CD14-positive monocyte (primary cell): ENCODE measurements at regions not wholly inside any gene's neighbourhood (a gene's known extent, or its start where the extent isn't known, plus 50 kb on each side); places are given as distances from the start of the nearest gene placed in this dataset.

Experiments used
- DNase-seq, 3 donors: peaks; one replicate each; pipeline ENCODE4 v3.0.0-alpha.2; 2011 to 2022
- H2AFZ ChIP-seq: 2 replicates; pipeline ENCODE4 v1.6.0; 2012; ENCODE audit warnings: mild to moderate bottlenecking, low read depth, low read length, inconsistent platforms; ENCODE audit not compliant: insufficient read depth, poor library complexity, severe bottlenecking
- H3K27ac ChIP-seq, 2 donors: 1 replicate in 1 of 2; 2 replicates in 1 of 2; pipeline ENCODE4 v1.5.1; 2012 to 2013; ENCODE audit warnings: low read length in 2 of 2, control low read depth in 1 of 2, inconsistent platforms in 1 of 2, low read depth in 1 of 2, mild to moderate bottlenecking in 1 of 2
- H3K27me3 ChIP-seq, 2 donors: one replicate each; pipeline versions ENCODE4 v1.6.0 to v1.6.1; 2011 to 2013; ENCODE audit warnings: low read length in 2 of 2; ENCODE audit not compliant: control insufficient read depth in 2 of 2, insufficient read depth in 2 of 2
- H3K36me3 ChIP-seq, 2 donors: replicated peaks in 1 of 2; 1 replicate in 1 of 2; 2 replicates in 1 of 2; pipeline versions ENCODE4 v1.5.1 to v1.6.1; 2012 to 2013; ENCODE audit warnings: low read length in 2 of 2, control low read depth in 1 of 2, inconsistent platforms in 1 of 2, mild to moderate bottlenecking in 1 of 2; ENCODE audit not compliant: insufficient read depth in 2 of 2, control insufficient read depth in 1 of 2
- H3K4me1 ChIP-seq, 2 donors: 1 replicate in 1 of 2; 2 replicates in 1 of 2; pipeline versions ENCODE4 v1.5.1 to v1.6.1; 2012 to 2013; ENCODE audit warnings: low read length in 2 of 2, control low read depth in 1 of 2, inconsistent platforms in 1 of 2, mild to moderate bottlenecking in 1 of 2, moderate library complexity in 1 of 2; ENCODE audit not compliant: insufficient read depth in 2 of 2, control insufficient read depth in 1 of 2
- H3K4me2 ChIP-seq: replicated peaks from 2 replicates; pipeline ENCODE3; 2012; ENCODE audit warnings: low read length, moderate library complexity, mild to moderate bottlenecking; ENCODE audit not compliant: poor library complexity, severe bottlenecking; ENCODE audit errors: extremely low read depth
- H3K4me3 ChIP-seq, 3 experiments: fragments of 200-600 bp in 1 of 3; sonication (generic) in 1 of 3; replicated peaks in 1 of 3; 1 replicate in 2 of 3; 2 replicates in 1 of 3; pipeline ENCODE4 v1.5.1; 2011 to 2013; ENCODE audit warnings: low read length in 3 of 3, mild to moderate bottlenecking in 3 of 3, control low read depth in 2 of 3, low read depth in 2 of 3, inconsistent platforms in 1 of 3, moderate library complexity in 1 of 3
- H3K79me2 ChIP-seq: 2 replicates; pipeline ENCODE4 v1.6.0; 2012; ENCODE audit warnings: mild to moderate bottlenecking, control low read depth, inconsistent platforms, low read length, moderate library complexity; ENCODE audit not compliant: insufficient read depth
- H3K9ac ChIP-seq: 2 replicates; pipeline ENCODE4 v1.6.0; 2017; ENCODE audit warnings: low read length, mild to moderate bottlenecking; ENCODE audit not compliant: insufficient read depth, poor library complexity, severe bottlenecking
- H3K9me3 ChIP-seq, 2 donors: replicated peaks in 1 of 2; 1 replicate in 1 of 2; 2 replicates in 1 of 2; pipeline versions ENCODE4 v1.5.1 to v1.6.1; 2012 to 2013; ENCODE audit warnings: low read length in 2 of 2, control low read depth in 1 of 2; ENCODE audit not compliant: control insufficient read depth in 1 of 2, insufficient read depth in 1 of 2
- H4K20me1 ChIP-seq: 2 replicates; pipeline ENCODE4 v1.6.0; 2012; ENCODE audit warnings: mild to moderate bottlenecking, low read length, control low read depth, moderate library complexity; ENCODE audit not compliant: insufficient read depth
- H3K27ac Mint-ChIP-seq, 7 donors: one replicate each; pipeline ENCODE4 v1.8.0; 2020; ENCODE audit warnings: mild to moderate bottlenecking in 7 of 7, mixed read lengths in 7 of 7, moderate library complexity in 6 of 7, inconsistent platforms in 2 of 7
- H3K27me3 Mint-ChIP-seq, 3 donors: one replicate each; pipeline ENCODE4 v1.8.0; 2021 to 2022; ENCODE audit warnings: low read depth in 3 of 3, mild to moderate bottlenecking in 3 of 3, mixed read lengths in 3 of 3, moderate library complexity in 3 of 3, inconsistent platforms in 1 of 3
- H3K36me3 Mint-ChIP-seq, 2 donors: one replicate each; pipeline ENCODE4 v1.8.0; 2020; ENCODE audit warnings: mixed read lengths in 2 of 2, inconsistent platforms in 1 of 2, mild to moderate bottlenecking in 1 of 2
- H3K4me1 Mint-ChIP-seq: one replicate; pipeline ENCODE4 v1.8.0; 2020; ENCODE audit warnings: mild to moderate bottlenecking, mixed read lengths
- H3K4me3 Mint-ChIP-seq, 2 donors: one replicate each; pipeline ENCODE4 v1.8.0; 2020; ENCODE audit warnings: mild to moderate bottlenecking in 2 of 2, mixed read lengths in 2 of 2, moderate library complexity in 1 of 2
- H3K9me3 Mint-ChIP-seq, 7 donors: one replicate each; pipeline ENCODE4 v1.8.0; 2020 to 2022; ENCODE audit warnings: mixed read lengths in 7 of 7, mild to moderate bottlenecking in 6 of 7, moderate library complexity in 6 of 7, inconsistent platforms in 2 of 7
- CTCF ChIP-seq: fragments of 200-600 bp; IDR thresholded peaks from one replicate; pipeline ENCODE4 v1.8.0; 2022; ENCODE audit warnings: antibody characterized with exemption, mild to moderate bottlenecking
- WGBS: methylation state at CpG from one replicate; pipeline ENCODE4 v1.1.5; 2013; ENCODE audit warnings: missing lambda C conversion rate; ENCODE audit not compliant: insufficient coverage; 5-methylcytosine and 5-hydroxymethylcytosine counted together
- intact Hi-C, 2 donors: fragments of 100-400 bp; cut with micrococcal nuclease; formaldehyde crosslinking; loops; one replicate each; pipeline versions ENCODE4 v1.15.0 to v1.15.1; 2023

- Histone ChIP-seq H2AFZ (no peak overlapping the region), H3K4me2 (no peak overlapping the region), H3K9me3 (peaks cover 0 to 9% of the 10 kb centered on the region in 2 donors), H4K20me1 (no peaks in the 10 kb centered on the region), H3K79me2 (no peaks in the 10 kb centered on the region), H3K27ac (no peak overlapping the region), H3K4me3 (no peak overlapping the region), H3K4me1 (no peaks in the 10 kb centered on the region), H3K36me3 (no peaks in the 10 kb centered on the region), H3K27me3 (no peaks in the 10 kb centered on the region), H3K9ac (no peak overlapping the region)
- H3K9me3 Mint-ChIP-seq = peaks cover 3 to 18% (median 8%) of the 10 kb centered on the region in 7 donors
- intact Hi-C loops = no loop called here
- H3K4me3 Mint-ChIP-seq = no peak overlapping the region
- no peaks in the 10 kb centered on the region for H3K36me3 Mint-ChIP-seq
- DNase-seq = no peak
- no peak for TF ChIP-seq CTCF
- peaks cover 0 to 2% (median 1%) of the 10 kb centered on the region in 3 donors for H3K27me3 Mint-ChIP-seq
- no peaks in the 10 kb centered on the region for H3K4me1 Mint-ChIP-seq
- no CpG with 5 or more reads among the region's 2 CpGs for WGBS
- no peak overlapping the region for H3K27ac Mint-ChIP-seq
These were observed 972.0 kb upstream of the CELF2 start for GRCh38 chr10:10045765-10046028.

- H3K4me3 Mint-ChIP-seq = no peak overlapping the region
- intact Hi-C loops = no loop called here
- TF ChIP-seq CTCF = no peak
- peaks cover 3 to 20% (median 10%) of the 10 kb centered on the region in 7 donors for H3K9me3 Mint-ChIP-seq
- H3K36me3 ChIP-seq = no peaks in the 10 kb centered on the region
- no peak overlapping the region for H3K27ac ChIP-seq
- no peak overlapping the region for H3K4me3 ChIP-seq
- peaks cover 0 to 9% of the 10 kb centered on the region in 2 donors for H3K9me3 ChIP-seq
- H3K27me3 Mint-ChIP-seq = peaks cover 0 to 2% (median 0%) of the 10 kb centered on the region in 3 donors
- WGBS = 85% methylated on average over 3 of the region's 7 CpGs
- no peaks in the 10 kb centered on the region for H3K4me1 Mint-ChIP-seq
- no peak for DNase-seq
- H3K9ac ChIP-seq = no peak overlapping the region
- H3K79me2 ChIP-seq = no peaks in the 10 kb centered on the region
- no peaks in the 10 kb centered on the region for H3K36me3 Mint-ChIP-seq
- no peak overlapping the region for H3K4me2 ChIP-seq
- no peak overlapping the region for H3K27ac Mint-ChIP-seq
- no peaks in the 10 kb centered on the region for H3K4me1 ChIP-seq
- no peaks in the 10 kb centered on the region for H3K27me3 ChIP-seq
- no peaks in the 10 kb centered on the region for H4K20me1 ChIP-seq
- H2AFZ ChIP-seq = no peak overlapping the region
These were observed 970.2 kb upstream of the CELF2 start for GRCh38 chr10:10047426-10047825.
